ENCODE measurements at regions not wholly inside any gene's neighbourhood (a gene's known extent, or its start where the extent isn't known, plus 50 kb on each side); places are given as distances from the start of the nearest gene placed in this dataset.

- no peak for DNase-seq (ENCODE audit: low read depth)
Observed at GRCh38 chr17:74145756-74146155, 57.7 kb upstream of the RPL38 start.

GRCh38 chr17:74146196-74146595, 57.3 kb upstream of the RPL38 start:
- DNase-seq (ENCODE audit: low read depth): no peak

- DNase-seq (ENCODE audit: low read depth): no peak
Observed at GRCh38 chr17:74147056-74147835, 56.2 kb upstream of the RPL38 start.

- DNase-seq (ENCODE audit: low read depth): no peak
Observed at GRCh38 chr17:74147966-74148365, 55.5 kb upstream of the RPL38 start.

- no peak for DNase-seq (ENCODE audit: low read depth)
Observed at GRCh38 chr17:74148446-74148845, 55.0 kb upstream of the RPL38 start.

GRCh38 chr17:74148901-74149596, 54.4 kb upstream of the RPL38 start:
- DNase-seq (ENCODE audit: low read depth): no peak

GRCh38 chr17:74149597-74150427, 53.7 kb upstream of the RPL38 start:
- no peak for DNase-seq (ENCODE audit: low read depth)

GRCh38 chr17:74150428-74151025, 53.0 kb upstream of the RPL38 start:
- no peak for DNase-seq (ENCODE audit: low read depth)

GRCh38 chr17:74151551-74152315, 51.7 kb upstream of the RPL38 start:
- DNase-seq (ENCODE audit: low read depth): no peak

- no peak for DNase-seq (ENCODE audit: low read depth)
Observed at GRCh38 chr17:74152591-74153455, 50.7 kb upstream of the RPL38 start.

GRCh38 chr17:74153456-74153810, 50.0 kb upstream of the RPL38 start:
- DNase-seq (ENCODE audit: low read depth): no peak
